Ecto neural progenitor cell (in vitro differentiated cells): ENCODE measurements at regions not wholly inside any gene's neighbourhood (a gene's known extent, or its start where the extent isn't known, plus 50 kb on each side); places are given as distances from the start of the nearest gene placed in this dataset.
A peak's percentile ranks its signal among the peaks of the same experiment; 100 is the strongest.
"Not testable (repeated sequence)": the region's sequence is repeated elsewhere in the genome, so short reads cannot be mapped to it uniquely, and the experiment has no call there.

Experiments used
- DNase-seq: peaks from one replicate; pipeline ENCODE4 v3.0.0-alpha.2; 2018; ENCODE audit warnings: low spot score

- peak; percentile 82 for DNase-seq
These were observed 72.9 kb upstream of the SEPTIN5 start for GRCh38 chr22:19641254-19641982.

- DNase-seq = no peak
These were observed 72.3 kb upstream of the SEPTIN5 start for GRCh38 chr22:19641983-19642451.

- no peak for DNase-seq
These were observed 70.6 kb upstream of the SEPTIN5 start for GRCh38 chr22:19643448-19644313.

- no peak for DNase-seq
These were observed 69.7 kb upstream of the SEPTIN5 start for GRCh38 chr22:19644314-19645223.

- DNase-seq = no peak
These were observed 68.9 kb upstream of the SEPTIN5 start for GRCh38 chr22:19645391-19645790.

- DNase-seq = no peak
These were observed 68.4 kb upstream of the SEPTIN5 start for GRCh38 chr22:19645905-19646304.

GRCh38 chr22:19646383-19646782 lies 67.9 kb upstream of the SEPTIN5 start:
- DNase-seq = no peak

GRCh38 chr22:19648419-19648929 lies 65.8 kb upstream of the SEPTIN5 start:
- DNase-seq = no peak

GRCh38 chr22:19652316-19652715 lies 62.0 kb upstream of the SEPTIN5 start:
- DNase-seq = no peak

GRCh38 chr22:19654338-19654987 lies 59.8 kb upstream of the SEPTIN5 start:
- DNase-seq = no peak

GRCh38 chr22:19655399-19655798 lies 58.9 kb upstream of the SEPTIN5 start:
- no peak for DNase-seq

GRCh38 chr22:19656541-19657251 lies 57.6 kb upstream of the SEPTIN5 start:
- no peak for DNase-seq

- no peak for DNase-seq
These were observed 56.8 kb upstream of the SEPTIN5 start for GRCh38 chr22:19657252-19658056.

GRCh38 chr22:19658057-19658966 lies 56.0 kb upstream of the SEPTIN5 start:
- no peak for DNase-seq

GRCh38 chr22:19658967-19659804 lies 55.1 kb upstream of the SEPTIN5 start:
- DNase-seq = no peak

GRCh38 chr22:19659805-19660345 lies 54.4 kb upstream of the SEPTIN5 start:
- DNase-seq = no peak

GRCh38 chr22:19660583-19660982 lies 53.7 kb upstream of the SEPTIN5 start:
- not testable (repeated sequence) for DNase-seq

- no peak for DNase-seq
These were observed 53.1 kb upstream of the SEPTIN5 start for GRCh38 chr22:19661156-19661555.
